Osteoblast (primary cell): ENCODE measurements at regions not wholly inside any gene's neighbourhood (a gene's known extent, or its start where the extent isn't known, plus 50 kb on each side); places are given as distances from the start of the nearest gene placed in this dataset.

Experiments used
- DNase-seq: peaks from one replicate; pipeline ENCODE4 v3.0.0; 2011; ENCODE audit warnings: low spot score, mixed read lengths; ENCODE audit not compliant: insufficient read length; ENCODE audit errors: missing footprints
- H2AFZ ChIP-seq: 2 replicates; pipeline ENCODE4 v1.6.0; 2011; ENCODE audit warnings: mild to moderate bottlenecking, low read length
- H3K27ac ChIP-seq: 2 replicates; pipeline ENCODE4 v1.5.1; 2011; ENCODE audit warnings: mild to moderate bottlenecking, low read depth, low read length, moderate library complexity
- H3K27me3 ChIP-seq: 2 replicates; pipeline ENCODE4 v1.6.0; 2012; ENCODE audit warnings: mild to moderate bottlenecking, control low read depth, inconsistent platforms, low read length, moderate library complexity; ENCODE audit not compliant: insufficient read depth
- H3K36me3 ChIP-seq: 2 replicates; pipeline ENCODE4 v1.5.1; 2011; ENCODE audit warnings: mild to moderate bottlenecking, low read length, control low read depth, moderate library complexity; ENCODE audit not compliant: insufficient read depth
- H3K4me1 ChIP-seq: 2 replicates; pipeline ENCODE4 v1.5.1; 2011; ENCODE audit warnings: mild to moderate bottlenecking, low read length, control low read depth, moderate library complexity; ENCODE audit not compliant: insufficient read depth
- H3K4me2 ChIP-seq: 2 replicates; pipeline ENCODE4 v1.6.0; 2011; ENCODE audit warnings: mild to moderate bottlenecking, low read length; ENCODE audit not compliant: insufficient read depth
- H3K4me3 ChIP-seq: fragments of 200-600 bp; sonication (generic); 3 replicates; pipeline ENCODE4 v1.5.1; 2012; ENCODE audit warnings: mild to moderate bottlenecking, low read length, inconsistent platforms; ENCODE audit not compliant: insufficient read depth
- H3K79me2 ChIP-seq: 2 replicates; pipeline ENCODE4 v1.6.0; 2012; ENCODE audit warnings: mild to moderate bottlenecking, low read length, control low read depth, inconsistent platforms; ENCODE audit not compliant: insufficient read depth
- H3K9me3 ChIP-seq: 2 replicates; pipeline ENCODE4 v1.5.1; 2011; ENCODE audit warnings: low read depth, low read length, control low read depth
- H4K20me1 ChIP-seq: 2 replicates; pipeline ENCODE4 v1.6.0; 2012; ENCODE audit warnings: mild to moderate bottlenecking, low read length, control low read depth; ENCODE audit not compliant: insufficient read depth
- CTCF ChIP-seq: IDR thresholded peaks from 2 replicates; pipeline ENCODE4 v1.5.1; 2011; ENCODE audit warnings: mild to moderate bottlenecking, low read depth, low read length, moderate library complexity; ENCODE audit errors: extremely low read depth

GRCh38 chrX:3166670-3167455, 125.6 kb downstream of the ARSF start:
- Histone ChIP-seq H3K9me3 (no peaks in the 10 kb centered on the region), H3K79me2 (no peaks in the 10 kb centered on the region), H2AFZ (peak overlapping the region; percentile 31), H3K4me3 (no peak overlapping the region), H3K36me3 (no peaks in the 10 kb centered on the region), H3K27me3 (no peaks in the 10 kb centered on the region), H3K4me2 (no peak overlapping the region), H3K4me1 (no peaks in the 10 kb centered on the region), H3K27ac (no peak overlapping the region), H4K20me1 (no peaks in the 10 kb centered on the region)
- no peak for DNase-seq
- no peak for TF ChIP-seq CTCF

GRCh38 chrX:3165808-3166207, 124.5 kb downstream of the ARSF start:
- H3K9me3 ChIP-seq: no peaks in the 10 kb centered on the region
- H3K4me2 ChIP-seq: no peak overlapping the region
- H3K79me2 ChIP-seq: no peaks in the 10 kb centered on the region
- H4K20me1 ChIP-seq: no peaks in the 10 kb centered on the region
- DNase-seq: no peak
- H3K36me3 ChIP-seq: no peaks in the 10 kb centered on the region
- no peak overlapping the region for H3K4me3 ChIP-seq
- no peak overlapping the region for H3K27ac ChIP-seq
- peaks cover 3% of the 10 kb centered on the region for H3K4me1 ChIP-seq
- no peak overlapping the region for H2AFZ ChIP-seq
- H3K27me3 ChIP-seq: no peaks in the 10 kb centered on the region
- TF ChIP-seq CTCF: no peak
